GM12878 (cell line): ENCODE measurements at regions not wholly inside any gene's neighbourhood (a gene's known extent, or its start where the extent isn't known, plus 50 kb on each side); places are given as distances from the start of the nearest gene placed in this dataset.

Source experiments
- ATAC-seq: fragments of 200-7000 bp; cut with Tn5 transposase; 3 replicates; pipeline ENCODE4 v1.9.1; 2020; ENCODE audit warnings: mild to moderate bottlenecking, moderate library complexity
- BruUV-seq: library from RNA; stranded (reverse); fragments of 400-500 nt; replicated peaks from 2 replicates; lab custom pipeline; 2021; lab: Mats Ljungman, UMichigan
- CTCF ChIA-PET: fragments of 300-600 bp; sonication (Branson Sonifier 250); formaldehyde crosslinking; extraction: SDS; loops from one replicate; lab custom pipeline; 2021; ENCODE audit warnings: inconsistent platforms; lab: Yijun Ruan, JAX
- POLR2A ChIA-PET: fragments of 350-600 bp; formaldehyde crosslinking; extraction: SDS; loops from one replicate; lab custom pipeline; 2021; ENCODE audit warnings: inconsistent platforms; lab: Charles Lee
- RAD21 ChIA-PET: fragments of 300-600 bp; sonication (Branson Sonifier 250); formaldehyde crosslinking; loops from one replicate; lab custom pipeline; 2023; ENCODE audit warnings: antibody characterized with exemption; ENCODE audit not compliant: unreplicated experiment; lab: Charles Lee
- SMC1A ChIA-PET: fragments of 300-600 bp; sonication (Branson Sonifier 250); formaldehyde crosslinking; loops from one replicate; lab custom pipeline; 2023; ENCODE audit not compliant: unreplicated experiment, uncharacterized antibody; lab: Charles Lee
- DNase-seq: peaks from one replicate; pipeline ENCODE4 v3.0.0-alpha.2; 2011; ENCODE audit warnings: low read depth, low spot score
- FAIRE-seq: peaks from 3 replicates; lab custom pipeline; 2011; peaks lifted over from hg19 to GRCh38; lab: Jason Lieb, UNC
- H2AFZ ChIP-seq: 2 replicates; pipeline ENCODE4 v1.6.0; 2011; ENCODE audit warnings: low read depth, low read length, control low read depth; ENCODE audit not compliant: control insufficient read depth
- H3K27ac ChIP-seq: 2 replicates; pipeline ENCODE4 v1.5.1; 2011; ENCODE audit warnings: control low read depth; ENCODE audit not compliant: control insufficient read depth, insufficient read depth
- H3K27me3 ChIP-seq, 2 experiments: replicated peaks in 1 of 2; 2 replicates each; pipeline versions ENCODE4 v1.6.0 to v1.6.1; 2011; ENCODE audit warnings: low read length in 1 of 2; ENCODE audit not compliant: control insufficient read depth in 2 of 2, insufficient read depth in 2 of 2
- H3K36me3 ChIP-seq, 2 experiments: 2 replicates each; pipeline ENCODE4 v1.5.1; 2011; ENCODE audit warnings: low read length in 1 of 2; ENCODE audit not compliant: control insufficient read depth in 2 of 2, insufficient read depth in 2 of 2
- H3K4me1 ChIP-seq: 2 replicates; pipeline ENCODE4 v1.6.1; 2011; ENCODE audit warnings: mild to moderate bottlenecking, low read length, moderate library complexity, mixed read lengths; ENCODE audit not compliant: control insufficient read depth, insufficient read depth
- H3K4me2 ChIP-seq: 2 replicates; pipeline ENCODE4 v1.6.0; 2011; ENCODE audit warnings: control low read depth; ENCODE audit not compliant: control insufficient read depth, insufficient read depth
- H3K4me3 ChIP-seq: fragments of 200-600 bp; sonication (generic); 2 replicates; pipeline ENCODE4 v1.5.1; 2016
- H3K79me2 ChIP-seq: 2 replicates; pipeline ENCODE4 v1.6.0; 2011; ENCODE audit warnings: low read length; ENCODE audit not compliant: control insufficient read depth, insufficient read depth
- H3K9ac ChIP-seq: 2 replicates; pipeline ENCODE4 v1.8.0; 2011; ENCODE audit warnings: low read length, control low read depth, mixed read lengths; ENCODE audit not compliant: control insufficient read depth, insufficient read depth
- H3K9me3 ChIP-seq: replicated peaks from 3 replicates; pipeline ENCODE4 v1.5.1; 2011; ENCODE audit warnings: mild to moderate bottlenecking, low read length; ENCODE audit not compliant: control insufficient read depth, insufficient read depth
- H4K20me1 ChIP-seq: 2 replicates; pipeline ENCODE4 v1.6.0; 2011; ENCODE audit not compliant: control insufficient read depth, insufficient read depth
- MEF2B ChIP-seq: fragments of 450-650 bp; IDR thresholded peaks from 2 replicates; pipeline ENCODE4 v1.6.1; 2018; ENCODE audit warnings: mild to moderate bottlenecking, moderate library complexity; ENCODE audit not compliant: partially characterized antibody, poor library complexity, severe bottlenecking
- MTA3 ChIP-seq: IDR thresholded peaks from 2 replicates; pipeline ENCODE4 v1.6.1; 2012; ENCODE audit warnings: low read length, inconsistent platforms, borderline replicate concordance
- PAX8 ChIP-seq: fragments of 450-650 bp; IDR thresholded peaks from 2 replicates; pipeline ENCODE4 v1.6.1; 2017; ENCODE audit warnings: mild to moderate bottlenecking, moderate library complexity
- SMAD1 ChIP-seq: fragments of 450-650 bp; IDR thresholded peaks from 2 replicates; pipeline ENCODE4 v1.6.1; 2018; ENCODE audit warnings: mild to moderate bottlenecking, low read depth; ENCODE audit not compliant: partially characterized antibody
- SMC3 ChIP-seq: IDR thresholded peaks from 2 replicates; pipeline ENCODE4 v1.6.1; 2011; ENCODE audit warnings: low read length, improper control_type of control experiment, borderline replicate concordance
- SRF ChIP-seq, 2 experiments: IDR thresholded peaks; 2 replicates each; pipeline ENCODE4 v1.6.1; 2011; ENCODE audit warnings: low read depth in 2 of 2, low read length in 2 of 2, mild to moderate bottlenecking in 1 of 2, moderate library complexity in 1 of 2
- SUZ12 ChIP-seq: fragments of 200-600 bp; sonication (generic); IDR thresholded peaks from one replicate; pipeline ENCODE4 v1.6.1; 2018; ENCODE audit warnings: antibody characterized with exemption, mild to moderate bottlenecking; ENCODE audit not compliant: unreplicated experiment
- WGBS: methylation state at CpG from one replicate; pipeline ENCODE4 v1.1.6; 2016; ENCODE audit warnings: low lambda C conversion rate; ENCODE audit not compliant: insufficient replicate concordance, insufficient coverage; ENCODE audit errors: missing lambda C conversion rate; 5-methylcytosine and 5-hydroxymethylcytosine counted together
- in situ Hi-C: fragments of 300-500 bp; cut with MboI; formaldehyde crosslinking; loops from 9 replicates; pipeline ENCODE4 v1.14.3; 2018; ENCODE audit warnings: mixed read lengths
- intact Hi-C: fragments of 100-400 bp; cut with micrococcal nuclease; formaldehyde crosslinking; loops from one replicate; pipeline ENCODE4 v1.14.2; 2022; ENCODE audit not compliant: unreplicated experiment
- TF ChIP-seq, protein P1 (sequence below), 3 experiments: IDR thresholded peaks in 2 of 3; conservative IDR thresholded peaks in 1 of 3; 2 replicates each; pipeline ENCODE4 v1.5.1; 2011; ENCODE audit warnings: low read depth in 3 of 3, low read length in 3 of 3, mild to moderate bottlenecking in 3 of 3, control low read depth in 2 of 3, moderate library complexity in 2 of 3, inconsistent platforms in 1 of 3, mixed read lengths in 1 of 3; ENCODE audit not compliant: control insufficient read depth in 2 of 3, insufficient read depth in 1 of 3; ENCODE audit errors: extremely low read depth in 1 of 3

- SMC1A ChIA-PET, result interaction anchor here (1.0 to 2.9 kb wide), 4 partner anchors 11 to 21 kb away, joined by 3 to 15 read pairs (median 4); no protein-coding TSS in a partner anchor
These were observed 94.0 kb upstream of the TLK1 start for GRCh38 chr2:171254666-171255065.

GRCh38 chr2:171253900-171254650 is 93.4 kb upstream of the TLK1 start:
- Histone ChIP-seq H3K4me3 (no peak overlapping the region), H4K20me1 (no peaks in the 10 kb centered on the region), H3K9me3 (peaks cover 7% of the 10 kb centered on the region)
- in situ Hi-C loops, result no loop called here
- POLR2A ChIA-PET, result no interaction called here
- TF ChIP-seq MTA3 (no peak), SUZ12 (no peak), SMC3 (no peak), SMAD1 (no peak), MEF2B (no peak), SRF (IDR thresholded peaks at IDR 0.05; ENCODE audit: low read depth in 2 of 2, low read length in 2 of 2) (no peak)
- TF ChIP-seq, protein P1, sequence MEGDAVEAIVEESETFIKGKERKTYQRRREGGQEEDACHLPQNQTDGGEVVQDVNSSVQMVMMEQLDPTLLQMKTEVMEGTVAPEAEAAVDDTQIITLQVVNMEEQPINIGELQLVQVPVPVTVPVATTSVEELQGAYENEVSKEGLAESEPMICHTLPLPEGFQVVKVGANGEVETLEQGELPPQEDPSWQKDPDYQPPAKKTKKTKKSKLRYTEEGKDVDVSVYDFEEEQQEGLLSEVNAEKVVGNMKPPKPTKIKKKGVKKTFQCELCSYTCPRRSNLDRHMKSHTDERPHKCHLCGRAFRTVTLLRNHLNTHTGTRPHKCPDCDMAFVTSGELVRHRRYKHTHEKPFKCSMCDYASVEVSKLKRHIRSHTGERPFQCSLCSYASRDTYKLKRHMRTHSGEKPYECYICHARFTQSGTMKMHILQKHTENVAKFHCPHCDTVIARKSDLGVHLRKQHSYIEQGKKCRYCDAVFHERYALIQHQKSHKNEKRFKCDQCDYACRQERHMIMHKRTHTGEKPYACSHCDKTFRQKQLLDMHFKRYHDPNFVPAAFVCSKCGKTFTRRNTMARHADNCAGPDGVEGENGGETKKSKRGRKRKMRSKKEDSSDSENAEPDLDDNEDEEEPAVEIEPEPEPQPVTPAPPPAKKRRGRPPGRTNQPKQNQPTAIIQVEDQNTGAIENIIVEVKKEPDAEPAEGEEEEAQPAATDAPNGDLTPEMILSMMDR (IDR thresholded peaks at IDR 0.05 in 2 of 3, conservative IDR thresholded peaks at IDR 0.05 in 1 of 3; ENCODE audit: control insufficient read depth in 2 of 3, extremely low read depth in 1 of 3, insufficient read depth in 1 of 3, low read depth in 3 of 3, low read length in 3 of 3), result no peak
- TF ChIP-seq, all 136 proteins: peak for 0
- no TSS peak for BruUV-seq
- Histone ChIP-seq H3K36me3 (no peaks in the 10 kb centered on the region), H3K27me3 (no peaks in the 10 kb centered on the region), H3K4me1 (peaks cover 8% of the 10 kb centered on the region; the same call in 1 of the 2 replicates), H3K79me2 (no peaks in the 10 kb centered on the region), H3K9ac (no peak overlapping the region), H2AFZ (no peak overlapping the region), H3K27ac (no peak overlapping the region), H3K4me2 (no peak overlapping the region)
- ChIA-PET CTCF (interaction anchor here (0.7 to 1.3 kb wide), 3 partner anchors 8 to 162 kb away, joined by 3 to 4 read pairs (median 4); no protein-coding TSS in a partner anchor), RAD21 (no interaction called here), SMC1A (interaction anchor here (0.6 to 2.9 kb wide), 6 partner anchors 11 to 108 kb away, joined by 3 to 15 read pairs (median 4); no protein-coding TSS in a partner anchor)
- no peak for DNase-seq
- no peak for ATAC-seq
- FAIRE-seq, result no peak
- WGBS, result 100% methylated on average over 2 of the region's 2 CpGs
- intact Hi-C loops, result no loop called here

More at GRCh38 chr2:171254666-171255065, 94.0 kb upstream of the TLK1 start:
- Histone ChIP-seq H3K9me3 (peaks cover 7% of the 10 kb centered on the region), H3K27me3 (no peaks in the 10 kb centered on the region), H3K27ac (no peak overlapping the region), H3K79me2 (no peaks in the 10 kb centered on the region), H3K4me1 (0 out of 2 replicates have a peak, but pooled peaks cover 2% of the 10 kb centered on the region), H3K9ac (no peak overlapping the region), H4K20me1 (no peaks in the 10 kb centered on the region), H2AFZ (no peak overlapping the region), H3K36me3 (no peaks in the 10 kb centered on the region), H3K4me2 (no peak overlapping the region), H3K4me3 (no peak overlapping the region)
- FAIRE-seq (no peak), ATAC-seq (no peak), DNase-seq (no peak)
- RAD21 ChIA-PET, result no interaction called here
- POLR2A ChIA-PET, result no interaction called here
- CTCF ChIA-PET, result interaction anchor here (1.2 to 1.3 kb wide), 2 partner anchors 11 to 162 kb away, joined by 3 to 4 read pairs; no protein-coding TSS in a partner anchor
- TF ChIP-seq PAX8, result no peak
- in situ Hi-C loops, result no loop called here
- intact Hi-C loops, result no loop called here
- no TSS peak for BruUV-seq
